LNCAP (cell line): ENCODE measurements at regions not wholly inside any gene's neighbourhood (a gene's known extent, or its start where the extent isn't known, plus 50 kb on each side); places are given as distances from the start of the nearest gene placed in this dataset.

Experiments
- TF ChIP-seq, protein P1 (sequence below): fragments of 450-650 bp; IDR thresholded peaks from 2 replicates; pipeline ENCODE4 v1.5.1; 2017; ENCODE audit warnings: mild to moderate bottlenecking

DNA sequence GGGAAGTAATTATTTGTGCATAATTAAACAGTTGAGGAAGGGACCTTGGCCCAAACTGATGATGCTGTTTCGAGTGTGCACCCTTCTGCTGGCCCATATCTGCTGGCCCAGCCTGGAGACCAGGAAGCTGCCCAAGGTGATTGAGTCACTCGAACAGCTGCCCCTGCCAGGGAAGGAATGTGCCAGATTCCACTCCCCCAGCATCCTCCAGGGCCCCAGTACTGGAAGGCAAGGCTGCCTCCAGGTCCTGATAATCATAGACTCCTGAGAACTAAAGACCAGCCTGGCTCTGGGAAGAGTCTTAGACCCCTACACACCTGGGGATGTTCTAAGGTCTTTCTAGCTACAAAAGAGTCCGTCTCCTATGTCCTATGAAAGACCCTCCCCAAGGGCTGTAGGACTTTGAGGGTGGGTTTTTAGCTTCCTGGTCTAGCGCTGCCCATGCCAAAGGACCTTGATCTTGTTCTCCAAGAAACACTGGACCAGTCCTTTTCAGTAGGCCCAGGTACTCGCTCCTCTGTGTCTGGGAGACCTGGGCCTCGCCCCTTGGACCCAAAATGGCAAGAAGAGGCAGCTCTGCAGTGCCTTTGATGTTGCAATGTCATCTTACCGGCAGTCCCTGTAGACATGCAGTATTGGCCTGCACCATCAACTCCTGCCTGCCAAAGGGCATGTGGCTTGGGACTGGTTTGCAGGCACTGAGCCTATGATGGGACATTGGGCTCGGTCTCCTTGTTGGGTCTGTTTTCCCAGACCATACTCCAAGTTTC lies 103.2 kb upstream of the GPR26 start:
- TF ChIP-seq, protein P1, sequence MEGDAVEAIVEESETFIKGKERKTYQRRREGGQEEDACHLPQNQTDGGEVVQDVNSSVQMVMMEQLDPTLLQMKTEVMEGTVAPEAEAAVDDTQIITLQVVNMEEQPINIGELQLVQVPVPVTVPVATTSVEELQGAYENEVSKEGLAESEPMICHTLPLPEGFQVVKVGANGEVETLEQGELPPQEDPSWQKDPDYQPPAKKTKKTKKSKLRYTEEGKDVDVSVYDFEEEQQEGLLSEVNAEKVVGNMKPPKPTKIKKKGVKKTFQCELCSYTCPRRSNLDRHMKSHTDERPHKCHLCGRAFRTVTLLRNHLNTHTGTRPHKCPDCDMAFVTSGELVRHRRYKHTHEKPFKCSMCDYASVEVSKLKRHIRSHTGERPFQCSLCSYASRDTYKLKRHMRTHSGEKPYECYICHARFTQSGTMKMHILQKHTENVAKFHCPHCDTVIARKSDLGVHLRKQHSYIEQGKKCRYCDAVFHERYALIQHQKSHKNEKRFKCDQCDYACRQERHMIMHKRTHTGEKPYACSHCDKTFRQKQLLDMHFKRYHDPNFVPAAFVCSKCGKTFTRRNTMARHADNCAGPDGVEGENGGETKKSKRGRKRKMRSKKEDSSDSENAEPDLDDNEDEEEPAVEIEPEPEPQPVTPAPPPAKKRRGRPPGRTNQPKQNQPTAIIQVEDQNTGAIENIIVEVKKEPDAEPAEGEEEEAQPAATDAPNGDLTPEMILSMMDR = no peak

DNA sequence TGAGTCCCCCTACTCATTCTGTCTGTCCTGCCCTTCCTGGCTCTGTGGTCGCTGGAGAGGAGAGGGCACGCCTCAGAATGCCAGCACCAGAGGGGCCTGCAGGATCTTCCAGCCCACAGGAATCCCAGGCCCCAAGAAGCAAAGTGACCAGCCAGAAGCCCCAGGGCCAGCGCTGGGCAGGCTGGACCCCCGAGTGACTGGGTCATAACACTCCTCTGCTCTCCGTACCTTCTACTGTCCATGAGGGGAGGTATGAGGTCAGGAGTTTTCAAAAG lies 102.6 kb upstream of the GPR26 start:
- TF ChIP-seq, protein P1 = no peak

DNA sequence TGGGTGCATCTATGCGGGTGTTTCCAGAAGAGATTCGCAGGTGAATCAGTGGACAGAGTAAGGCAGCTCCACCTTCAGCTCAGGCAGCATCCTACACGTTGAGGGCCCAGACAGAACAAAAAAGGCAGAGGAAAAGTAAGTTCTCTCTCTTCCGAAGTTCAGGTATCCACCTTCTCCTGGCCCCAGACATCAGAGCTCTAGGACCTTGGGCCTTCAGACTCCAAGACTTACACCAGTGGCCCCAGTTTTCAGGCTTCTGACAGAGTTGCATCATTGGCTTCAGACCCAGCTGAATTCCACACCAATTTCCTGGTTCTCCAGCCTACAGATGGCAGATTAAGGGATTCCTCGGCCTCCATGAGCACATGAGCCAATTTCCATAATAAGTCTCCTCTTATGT lies 102.2 kb upstream of the GPR26 start:
- TF ChIP-seq, protein P1 = no peak

DNA sequence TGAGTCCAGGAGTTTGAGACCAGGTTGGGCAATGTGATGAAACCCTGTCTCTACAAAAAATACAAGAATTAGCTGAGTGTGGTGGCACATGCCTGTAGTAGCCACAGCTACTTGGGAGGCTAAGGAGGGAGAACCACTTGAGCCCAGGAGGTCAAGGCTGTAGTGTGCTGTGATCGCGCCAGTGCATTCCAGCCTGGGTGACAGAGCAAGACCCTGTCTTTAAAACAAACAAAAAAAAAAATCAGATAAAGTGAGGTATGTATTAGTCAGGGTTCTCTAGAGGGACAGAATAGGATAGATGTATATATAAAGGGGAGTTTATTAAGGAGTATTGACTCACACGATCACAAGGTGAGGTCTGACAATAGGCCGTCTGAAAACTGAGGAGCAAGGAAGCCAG lies 101.5 kb upstream of the GPR26 start:
- TF ChIP-seq, protein P1 = no peak

DNA sequence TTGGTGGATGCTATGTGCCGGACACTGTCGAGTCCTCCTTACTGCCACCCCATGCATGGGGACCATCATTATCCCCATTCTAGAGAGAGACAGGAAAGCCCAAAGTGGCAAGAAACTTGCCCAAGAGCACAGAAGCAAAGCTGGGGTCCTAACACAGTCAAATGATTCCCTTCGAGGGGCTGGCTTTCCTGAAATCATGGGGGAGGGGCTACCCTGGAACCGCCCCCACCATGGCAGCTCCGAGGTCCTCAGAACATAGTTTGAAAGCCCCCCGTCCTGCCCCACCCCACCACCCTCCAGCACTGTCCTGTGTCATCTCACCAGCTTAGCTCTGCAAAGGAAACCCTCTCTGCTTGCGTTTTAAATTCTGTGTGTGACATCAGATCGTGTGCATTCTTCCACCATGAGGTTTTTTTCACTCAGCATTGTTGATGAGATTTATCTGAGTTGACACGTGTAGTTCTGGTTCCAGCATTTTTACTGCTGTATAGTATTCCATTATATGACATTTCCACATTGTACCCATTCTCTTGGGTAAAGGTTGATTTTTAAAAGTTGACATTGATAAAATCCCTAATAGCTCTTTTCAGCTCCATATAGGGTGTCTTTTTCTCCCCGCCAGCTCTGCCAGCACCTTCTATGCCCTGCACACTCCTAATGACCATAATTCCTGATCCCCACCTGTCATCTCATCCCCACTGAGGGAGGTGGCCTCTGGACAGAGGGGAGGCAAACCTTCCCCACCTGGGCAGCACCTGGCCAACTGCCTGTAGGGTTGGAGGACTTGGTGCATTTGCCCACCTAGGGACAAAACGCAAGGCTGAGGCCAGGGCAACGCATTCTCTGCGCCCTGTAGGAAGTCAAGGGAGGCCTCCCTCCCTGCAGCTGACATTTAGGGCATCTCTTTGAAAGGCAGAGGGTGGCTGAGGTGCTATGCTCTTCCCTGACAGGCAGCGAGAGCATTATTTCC lies 100.2 kb upstream of the GPR26 start:
- TF ChIP-seq, protein P1 = no peak

DNA sequence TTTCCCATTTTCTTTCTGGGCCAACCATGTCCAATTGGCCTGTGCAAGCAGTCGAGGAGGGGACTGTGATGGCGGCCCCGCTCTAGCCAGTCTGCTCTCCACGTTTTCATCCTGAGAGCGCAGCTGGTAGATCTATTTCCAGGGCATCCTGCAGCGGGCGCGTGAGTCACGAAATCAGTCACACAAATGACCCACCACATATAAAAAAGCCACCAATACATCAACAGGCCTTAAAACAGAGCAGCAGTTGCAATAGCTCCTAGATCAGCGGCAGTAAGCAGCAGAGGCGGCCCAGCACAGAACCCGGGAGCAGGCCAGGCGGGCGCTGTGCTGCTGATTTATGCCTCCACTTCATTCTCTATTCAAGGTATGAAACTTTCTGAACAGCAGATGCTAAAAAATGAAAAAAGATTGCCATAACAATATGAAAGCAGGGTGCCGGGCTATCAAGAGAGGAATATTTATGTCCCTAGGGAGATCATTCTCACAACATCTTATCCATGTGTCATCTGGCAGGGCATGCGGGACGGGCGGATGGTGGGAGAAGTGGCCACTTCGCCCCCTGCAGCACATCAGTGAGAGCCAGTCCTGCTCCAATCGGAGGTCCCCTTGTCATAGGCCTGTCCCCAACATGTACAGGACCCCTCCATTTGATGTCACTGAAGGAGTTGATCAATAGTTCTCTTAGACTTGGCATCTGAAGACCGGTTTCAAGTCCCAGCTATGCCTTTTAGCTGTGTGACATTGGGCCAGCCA lies 98.0 kb upstream of the GPR26 start:
- TF ChIP-seq, protein P1 = no peak

DNA sequence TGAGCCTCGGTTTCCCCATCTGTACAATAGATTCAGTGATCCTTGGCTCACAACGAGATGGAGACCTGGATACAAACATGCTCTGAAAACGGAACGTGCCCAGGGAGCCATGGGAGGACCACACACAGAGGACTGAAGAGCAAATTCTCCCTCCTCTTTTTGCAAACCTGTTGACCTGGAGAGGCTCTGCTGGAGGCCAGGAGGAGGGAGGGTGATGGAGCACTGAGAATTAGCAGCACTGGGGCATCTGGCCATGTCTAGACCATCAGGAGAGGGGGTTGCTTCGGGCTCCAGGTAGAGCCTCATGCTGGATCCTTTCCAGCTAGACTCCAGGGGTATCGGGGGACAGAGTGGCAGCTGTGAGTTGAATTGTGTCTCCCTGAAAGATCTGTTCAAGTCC lies 97.4 kb upstream of the GPR26 start:
- TF ChIP-seq, protein P1 = no peak
